ENCODE measurements at regions not wholly inside any gene's neighbourhood (a gene's known extent, or its start where the extent isn't known, plus 50 kb on each side); places are given as distances from the start of the nearest gene placed in this dataset.

- DNase-seq, result no peak
Measured at GRCh38 chr15:62619526-62619925, 423.0 kb upstream of the TPM1 start.

- DNase-seq, result no peak
Measured at GRCh38 chr15:62622775-62623174, 419.8 kb upstream of the TPM1 start.

GRCh38 chr15:62624547-62625378 is 417.8 kb upstream of the TPM1 start:
- DNase-seq, result no peak

GRCh38 chr15:62625429-62626033 is 417.0 kb upstream of the TPM1 start:
- DNase-seq, result no peak

GRCh38 chr15:62626903-62627302 is 415.6 kb upstream of the TPM1 start:
- no peak for DNase-seq

- no peak for DNase-seq
Measured at GRCh38 chr15:62631076-62631724, 411.3 kb upstream of the TPM1 start.

- DNase-seq, result no peak
Measured at GRCh38 chr15:62636823-62637573, 405.5 kb upstream of the TPM1 start.

GRCh38 chr15:62637574-62637897 is 405.0 kb upstream of the TPM1 start:
- no peak for DNase-seq

- DNase-seq, result no peak
Measured at GRCh38 chr15:62637950-62638619, 404.5 kb upstream of the TPM1 start.

GRCh38 chr15:62639432-62639831 is 403.1 kb upstream of the TPM1 start:
- DNase-seq, result no peak

GRCh38 chr15:62639906-62640605 is 402.5 kb upstream of the TPM1 start:
- no peak for DNase-seq

- DNase-seq, result no peak
Measured at GRCh38 chr15:62641825-62642224, 400.7 kb upstream of the TPM1 start.

- DNase-seq, result no peak
Measured at GRCh38 chr15:62643572-62643971, 399.0 kb upstream of the TPM1 start.

GRCh38 chr15:62644216-62644888 is 398.2 kb upstream of the TPM1 start:
- DNase-seq, result no peak

- DNase-seq, result no peak
Measured at GRCh38 chr15:62644889-62645742, 397.4 kb upstream of the TPM1 start.

- peak; percentile 41 for DNase-seq
Measured at GRCh38 chr15:62647202-62647842, 395.2 kb upstream of the TPM1 start.

GRCh38 chr15:62647843-62648505 is 394.6 kb upstream of the TPM1 start:
- DNase-seq, result no peak

GRCh38 chr15:62648954-62649353 is 393.6 kb upstream of the TPM1 start:
- no peak for DNase-seq

GRCh38 chr15:62649793-62650420 is 392.6 kb upstream of the TPM1 start:
- DNase-seq, result no peak
